ENCODE measurements at regions not wholly inside any gene's neighbourhood (a gene's known extent, or its start where the extent isn't known, plus 50 kb on each side); places are given as distances from the start of the nearest gene placed in this dataset.
"Not testable (repeated sequence)": the region's sequence is repeated elsewhere in the genome, so short reads cannot be mapped to it uniquely, and the experiment has no call there.

DNA sequence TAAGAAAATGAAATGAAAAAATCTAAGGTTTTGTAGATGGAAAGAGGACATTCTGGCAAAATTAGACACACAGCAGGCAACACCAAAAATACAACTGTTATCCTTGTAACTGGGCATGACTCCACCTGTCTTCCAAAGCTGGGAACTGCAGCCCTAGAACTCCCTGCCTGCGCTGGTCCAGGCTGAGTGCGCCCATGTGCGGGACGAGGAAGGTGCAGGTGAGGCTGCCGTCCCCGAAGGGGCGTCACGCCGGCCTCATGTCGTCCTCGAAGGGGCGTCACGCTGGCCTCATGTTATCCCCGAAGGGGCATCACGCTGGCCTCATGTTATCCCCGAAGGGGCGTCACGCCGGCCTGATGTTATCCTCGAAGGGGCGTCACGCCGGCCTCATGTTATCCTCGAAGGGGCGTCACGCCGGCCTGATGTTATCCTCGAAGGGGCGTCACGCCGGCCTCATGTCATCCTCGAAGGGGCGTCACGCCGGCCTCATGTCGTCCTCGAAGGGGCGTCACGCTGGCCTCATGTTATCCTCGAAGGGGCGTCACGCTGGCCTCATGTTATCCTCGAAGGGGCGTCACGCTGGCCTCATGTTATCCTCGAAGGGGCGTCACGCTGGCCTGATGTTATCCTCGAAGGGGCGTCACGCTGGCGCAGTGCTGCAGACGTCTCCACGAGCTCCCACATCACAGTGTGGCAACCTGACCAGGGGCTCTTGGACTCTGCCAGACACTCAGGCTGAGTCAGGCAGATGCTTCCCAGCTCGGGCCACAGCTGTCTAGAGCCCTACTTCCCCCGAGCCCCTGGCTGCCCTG is 100.3 kb upstream of the SALL3 start:
- CTCF ChIA-PET, POLR2A ChIA-PET: not testable (repeated sequence)

DNA sequence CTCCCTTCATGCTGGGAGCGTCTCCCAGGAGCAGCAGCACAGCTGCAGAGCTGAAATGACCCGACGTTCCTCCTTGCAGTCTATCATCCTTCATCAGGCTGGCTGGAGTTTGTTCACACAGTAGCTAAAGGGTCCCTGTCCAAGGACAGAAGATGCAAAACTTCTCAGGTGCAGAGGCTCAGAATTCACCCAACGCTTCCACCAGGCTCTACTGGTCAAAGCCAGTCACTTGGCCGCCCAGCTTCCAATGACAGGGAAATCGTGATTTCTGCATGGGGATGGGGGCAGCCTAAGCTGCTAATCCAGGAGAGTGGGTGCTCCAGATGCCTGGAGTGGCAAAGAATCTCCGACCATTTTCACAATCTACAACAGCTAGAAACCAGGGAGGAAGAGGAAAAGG is 97.0 kb upstream of the SALL3 start:
- POLR2A ChIA-PET = no interaction called here
- CTCF ChIA-PET = no interaction called here

DNA sequence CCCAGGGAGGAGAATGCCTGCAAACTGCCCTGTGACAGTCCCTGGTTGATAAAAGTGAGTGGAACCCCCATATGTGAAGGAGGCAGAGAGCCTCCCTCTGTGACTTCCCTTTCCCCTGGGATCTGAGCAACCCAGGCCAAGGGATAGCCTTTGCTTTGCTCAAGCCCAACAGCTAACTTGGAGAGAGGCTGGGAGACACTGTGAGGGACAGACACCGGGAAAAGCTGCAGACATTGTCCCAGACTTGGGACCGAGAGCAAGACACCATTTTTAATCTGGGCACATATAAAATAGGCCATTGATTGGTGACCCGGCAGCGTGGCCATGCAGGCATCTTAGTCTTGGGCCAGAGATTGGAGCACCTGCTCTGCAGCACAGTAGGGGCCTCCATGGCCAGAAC is 96.1 kb upstream of the SALL3 start:
- CTCF ChIA-PET = no interaction called here
- POLR2A ChIA-PET = no interaction called here

DNA sequence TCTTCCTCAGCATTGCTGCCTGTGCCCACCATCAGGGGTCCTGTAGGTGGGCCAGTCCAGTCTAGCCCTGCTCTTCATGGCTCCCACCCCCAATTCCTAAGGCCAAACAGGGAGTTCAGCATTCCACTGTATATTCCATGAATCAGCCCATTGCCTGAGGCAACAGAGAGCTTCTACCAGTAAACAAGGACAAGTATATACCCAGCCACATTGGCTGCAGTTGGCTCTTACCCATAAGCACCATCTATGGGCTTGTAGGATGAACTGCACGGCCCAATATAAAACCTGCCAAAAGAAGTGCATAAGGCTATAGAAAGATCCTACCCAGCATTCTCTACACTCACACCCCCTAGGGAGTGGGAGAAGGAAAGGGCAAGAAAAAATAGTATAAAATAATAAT is 95.1 kb upstream of the SALL3 start:
- CTCF ChIA-PET = no interaction called here
- POLR2A ChIA-PET = no interaction called here

DNA sequence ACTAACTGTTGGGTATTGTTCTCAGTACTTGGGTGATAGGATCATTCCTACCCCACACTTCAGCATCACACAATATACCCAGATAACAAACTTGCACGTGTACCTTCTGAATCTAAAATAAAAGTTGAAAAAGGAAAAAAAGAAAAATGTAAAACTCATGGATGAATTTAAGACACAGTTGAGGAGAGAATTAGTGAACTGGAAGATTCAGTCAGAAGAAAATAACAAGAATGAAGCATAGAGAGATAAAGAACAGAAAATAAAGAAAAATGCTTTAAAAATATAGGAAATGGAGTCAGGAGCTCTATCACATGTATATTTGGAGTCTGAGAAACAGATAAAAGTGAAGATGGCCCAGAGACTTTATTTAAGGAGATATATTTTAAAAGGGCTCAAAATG is 90.4 kb upstream of the SALL3 start:
- ChIA-PET CTCF (no interaction called here), POLR2A (no interaction called here)

DNA sequence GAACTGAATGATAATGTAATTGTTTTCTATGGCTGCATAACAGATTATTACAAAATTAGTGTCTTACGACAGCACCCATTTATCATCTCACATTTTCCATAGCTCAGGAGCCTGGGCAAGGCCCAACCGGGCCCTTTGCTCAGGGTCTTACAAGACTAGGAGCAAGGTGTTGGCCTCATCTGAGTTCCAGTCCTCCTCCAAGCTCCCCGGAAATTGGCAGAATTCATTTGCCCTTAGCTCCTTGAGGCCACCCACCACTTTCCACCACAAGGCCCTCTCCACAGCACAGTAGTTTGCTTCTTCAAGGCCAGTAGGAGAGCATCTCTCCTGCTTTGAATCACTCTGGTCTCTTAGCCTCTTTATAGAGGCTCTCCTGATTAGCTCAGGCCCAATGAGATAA is 89.2 kb upstream of the SALL3 start:
- ChIA-PET POLR2A (no interaction called here), CTCF (no interaction called here)

DNA sequence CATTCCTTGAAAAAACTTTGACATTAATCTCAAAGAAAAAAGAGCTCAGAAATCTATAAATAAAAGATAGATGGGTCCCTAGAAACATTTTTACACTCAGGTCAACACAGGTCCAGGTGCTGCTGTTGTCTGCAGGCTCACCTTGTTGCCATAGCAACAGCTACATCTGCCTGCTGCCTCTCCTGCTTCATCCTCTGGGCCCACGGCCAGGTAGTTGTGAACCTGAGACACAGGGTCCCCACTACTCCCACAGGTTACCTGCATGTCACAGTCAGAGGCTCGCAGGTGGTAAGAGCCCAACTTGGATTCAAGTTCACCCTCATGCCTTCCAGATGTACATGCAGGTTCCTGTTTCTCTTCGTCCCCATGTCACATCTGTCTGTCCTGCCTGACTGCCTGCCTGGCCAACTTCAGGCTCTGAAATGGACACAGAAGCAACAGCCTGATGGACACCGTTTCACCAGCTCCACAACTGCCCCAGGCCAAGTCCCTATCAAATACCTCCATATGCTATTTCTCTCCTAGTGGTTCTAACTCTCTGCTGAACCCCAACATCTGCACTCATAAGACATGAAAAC is 88.3 kb upstream of the SALL3 start:
- ChIA-PET POLR2A (no interaction called here), CTCF (no interaction called here)

DNA sequence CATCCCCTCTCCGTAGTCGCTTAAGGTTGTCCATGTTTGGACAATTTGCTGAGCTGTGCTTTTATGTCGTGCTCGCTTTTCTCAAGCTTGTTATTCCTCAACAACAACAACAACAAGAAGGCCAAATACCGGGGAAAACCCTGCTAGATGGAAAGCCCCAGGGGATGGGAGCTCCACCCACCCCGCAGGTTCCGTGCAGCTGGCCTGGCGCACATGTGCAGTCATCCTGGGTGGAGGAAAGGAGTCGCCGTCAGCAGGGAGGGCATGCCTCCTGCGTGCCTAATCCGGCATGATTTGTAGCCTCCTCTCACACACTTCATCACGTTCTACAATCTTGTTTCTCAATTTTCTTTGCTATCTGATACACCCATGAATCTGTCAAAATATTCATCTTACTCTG is 87.4 kb upstream of the SALL3 start:
- ChIA-PET CTCF (interaction anchor here (0.5 kb wide), 1 partner anchor 600 kb away, joined by 3 read pairs; no protein-coding TSS in a partner anchor), POLR2A (no interaction called here)

DNA sequence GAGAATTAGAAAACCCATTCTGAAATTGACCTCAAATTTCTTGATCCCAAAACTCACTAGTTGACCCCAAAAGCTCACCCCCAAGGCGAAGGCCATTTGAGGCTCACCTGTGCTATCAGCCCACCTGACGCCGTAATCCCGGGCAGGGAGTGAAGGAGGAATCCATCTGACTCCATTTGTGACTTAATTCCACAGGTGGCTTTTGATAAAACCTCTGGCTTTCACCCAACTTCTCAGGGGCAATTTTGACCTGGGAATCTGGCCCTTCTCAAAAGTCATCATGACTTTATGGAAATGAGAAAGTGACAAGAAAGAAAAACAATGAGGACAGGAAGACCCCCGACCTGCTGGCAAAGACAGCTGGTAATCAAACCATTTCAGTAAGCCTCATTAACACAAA is 86.9 kb upstream of the SALL3 start:
- ChIA-PET CTCF (interaction anchor here (0.5 to 0.6 kb wide), 2 partner anchors 600 to 603 kb away, joined by 3 read pairs; no protein-coding TSS in a partner anchor), POLR2A (no interaction called here)

DNA sequence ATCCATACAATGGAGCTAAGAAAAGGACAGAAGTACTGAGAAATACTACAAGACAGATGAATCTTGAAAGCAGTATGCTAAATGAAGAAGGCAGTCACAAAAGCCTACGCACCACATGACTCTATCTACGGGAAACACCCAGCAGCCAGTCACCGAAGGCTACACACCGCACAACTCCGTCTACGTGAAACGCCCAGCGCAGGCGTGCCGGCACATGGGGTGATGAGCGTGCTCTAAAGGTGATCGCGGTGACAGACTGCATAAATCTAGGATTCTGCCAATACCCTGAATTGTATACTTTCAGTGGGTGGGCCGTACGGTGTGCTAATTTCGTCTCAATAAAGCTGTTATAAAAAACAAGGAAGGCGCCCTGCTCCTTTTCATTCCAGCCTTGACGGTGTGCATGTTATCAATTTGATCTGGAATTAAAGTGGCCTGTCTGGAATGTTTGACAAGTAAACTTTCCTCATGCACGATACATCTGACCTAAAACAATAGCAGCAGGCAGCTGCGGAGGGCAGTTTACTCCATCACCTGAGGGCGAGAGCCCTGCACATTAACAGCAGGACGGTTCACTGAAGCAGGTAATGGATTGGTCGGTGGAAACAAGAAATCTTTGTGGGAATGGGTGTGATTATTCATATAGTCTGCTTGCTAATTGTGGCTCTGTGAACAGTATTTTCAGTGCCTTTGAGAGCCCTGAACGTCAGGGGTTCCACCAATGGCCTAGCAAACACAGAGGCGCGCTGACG is 86.2 kb upstream of the SALL3 start:
- ChIA-PET POLR2A (no interaction called here), CTCF (no interaction called here)

DNA sequence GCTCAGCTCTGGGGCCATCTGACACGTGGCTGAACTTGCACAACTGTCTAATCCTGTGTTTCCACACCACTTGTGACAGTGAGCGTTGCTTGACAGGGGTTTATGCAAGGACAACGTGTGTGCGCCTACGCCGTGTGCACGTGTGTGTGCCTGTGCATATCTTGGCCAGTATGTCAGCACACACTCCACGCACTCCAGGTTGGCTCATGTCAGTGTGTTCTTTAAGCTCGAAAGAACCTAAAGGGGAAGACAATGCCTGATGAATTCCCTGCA is 85.6 kb upstream of the SALL3 start:
- CTCF ChIA-PET = no interaction called here
- POLR2A ChIA-PET = no interaction called here

DNA sequence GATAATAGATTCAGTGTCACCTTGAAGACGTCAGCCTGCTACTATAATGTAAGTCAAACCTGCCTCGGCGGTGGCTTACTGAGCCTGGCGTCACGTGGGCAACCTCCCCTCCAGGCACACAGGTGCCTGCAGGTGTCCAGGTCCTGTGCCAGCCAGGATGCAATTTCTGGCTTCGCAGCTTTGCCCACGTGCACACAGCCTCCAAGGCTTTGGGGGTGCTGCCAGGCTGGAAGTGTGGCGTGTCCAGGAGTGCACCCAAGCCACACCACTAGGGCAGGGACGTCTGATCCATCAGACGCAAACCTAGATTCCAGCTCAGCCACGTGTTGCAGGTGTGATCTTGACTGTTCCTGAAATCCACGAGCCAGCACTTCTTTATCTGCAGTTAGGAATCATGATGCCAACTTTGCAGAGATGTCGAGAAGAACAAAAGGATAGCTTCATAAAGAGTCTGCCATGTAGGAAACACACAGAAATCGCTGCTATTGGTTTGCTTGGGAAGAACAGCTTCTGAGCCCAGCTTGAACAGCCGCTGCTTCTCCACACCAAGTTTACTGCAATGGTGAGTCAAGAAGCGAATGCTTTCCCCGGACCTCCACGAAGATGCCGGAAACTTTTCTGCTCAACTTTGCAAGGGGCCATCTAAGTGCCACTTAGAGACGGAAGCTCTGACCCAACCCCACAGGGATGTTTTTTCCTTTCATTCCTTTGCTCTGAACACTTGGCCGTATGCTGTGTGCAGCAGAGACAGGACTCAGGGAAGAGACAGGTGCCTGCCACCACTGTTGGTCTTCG is 84.2 kb upstream of the SALL3 start:
- CTCF ChIA-PET = no interaction called here
- POLR2A ChIA-PET = no interaction called here

DNA sequence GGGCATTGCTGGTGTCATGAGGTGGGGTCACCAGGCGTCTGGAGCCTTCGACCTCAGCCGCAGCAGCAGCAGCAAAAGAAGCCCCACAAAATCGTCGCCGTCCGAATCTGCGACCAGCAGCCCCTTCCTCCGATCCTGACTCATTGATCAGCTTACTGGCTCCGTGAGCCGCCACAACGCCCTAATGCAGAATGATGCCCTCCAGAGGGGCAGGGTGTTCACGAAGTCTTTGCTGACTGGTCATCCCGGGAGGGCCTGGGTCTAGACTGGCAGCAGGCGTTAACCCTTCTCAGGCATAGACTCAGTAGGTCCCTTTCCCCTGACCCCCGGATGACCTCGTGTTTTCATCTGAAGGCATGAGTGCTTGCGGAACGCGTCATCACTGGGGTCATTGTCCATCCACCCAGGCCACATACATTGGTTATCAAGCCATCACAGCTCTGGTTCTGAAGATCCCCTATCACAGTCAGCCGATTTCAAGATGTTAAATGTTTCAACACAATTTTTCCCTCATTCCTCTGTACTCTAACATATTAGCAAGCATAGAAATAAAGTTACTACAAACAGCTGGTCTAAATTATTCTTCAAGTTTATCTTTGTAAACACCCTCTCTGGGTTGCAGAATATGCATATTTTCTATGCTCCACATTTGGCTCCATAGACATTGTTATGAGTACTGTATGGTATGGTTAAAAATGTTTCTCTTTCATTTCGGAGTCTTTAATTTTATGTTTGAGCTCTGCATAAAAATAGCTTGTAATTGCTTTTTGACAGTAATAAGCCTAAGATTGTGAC is 83.3 kb upstream of the SALL3 start:
- CTCF ChIA-PET = no interaction called here
- POLR2A ChIA-PET = no interaction called here

DNA sequence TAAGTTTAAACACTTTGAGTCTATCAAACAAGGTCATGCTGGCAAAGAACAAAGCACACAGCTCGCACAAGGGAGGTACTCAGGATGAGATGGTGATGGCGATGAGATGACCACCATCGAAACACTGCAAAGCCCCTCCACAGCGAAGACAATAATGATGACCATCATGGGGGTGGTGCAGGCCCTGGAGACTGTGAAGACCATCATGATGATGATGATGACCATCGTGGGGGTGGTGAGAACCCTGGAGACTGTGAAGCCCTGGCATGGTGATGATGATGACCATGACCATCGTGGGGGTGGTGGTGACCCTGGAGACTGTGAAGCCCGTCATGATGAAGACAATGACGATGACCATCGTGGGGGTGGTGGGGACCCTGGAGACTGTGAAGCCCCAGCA is 81.6 kb upstream of the SALL3 start:
- ChIA-PET POLR2A (no interaction called here), CTCF (no interaction called here)

DNA sequence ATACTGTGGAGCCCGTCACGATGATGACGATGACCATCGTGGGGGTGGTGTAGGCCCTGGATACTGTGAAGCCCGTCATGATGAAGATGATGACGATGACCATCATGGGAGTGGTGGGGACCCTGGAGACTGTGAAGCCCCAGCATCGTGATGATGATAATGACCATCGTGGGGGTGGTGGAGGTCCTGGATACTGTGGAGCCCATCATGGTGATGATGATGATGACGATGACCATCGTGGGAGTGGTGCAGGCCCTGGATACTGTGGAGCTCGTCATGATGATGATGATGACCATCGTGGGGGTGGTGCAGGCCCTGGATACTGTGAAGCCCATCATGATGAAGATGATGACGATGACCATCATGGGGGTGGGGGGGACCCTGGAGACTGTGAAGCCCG is 81.0 kb upstream of the SALL3 start:
- CTCF ChIA-PET = no interaction called here
- POLR2A ChIA-PET = no interaction called here

DNA sequence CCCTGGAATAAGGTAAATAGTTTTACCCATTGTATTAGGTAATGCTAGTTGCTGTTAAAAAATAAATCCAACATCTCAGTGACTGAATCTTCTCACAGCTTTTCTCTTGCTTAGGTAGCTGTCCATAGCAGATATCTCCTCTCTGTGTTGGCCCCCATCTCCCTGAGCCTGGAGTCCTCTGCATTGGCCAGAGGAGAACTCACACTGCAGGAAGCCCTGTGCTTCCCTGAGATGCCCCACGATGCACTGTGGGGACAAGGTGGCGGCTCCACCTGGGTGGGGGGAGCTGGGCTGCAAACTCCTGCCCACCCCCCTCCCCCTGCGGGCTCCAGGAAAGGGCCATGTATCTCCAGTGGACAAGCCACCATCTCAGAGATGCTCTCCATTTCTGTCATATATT is 80.4 kb upstream of the SALL3 start:
- ChIA-PET POLR2A (no interaction called here), CTCF (no interaction called here)

DNA sequence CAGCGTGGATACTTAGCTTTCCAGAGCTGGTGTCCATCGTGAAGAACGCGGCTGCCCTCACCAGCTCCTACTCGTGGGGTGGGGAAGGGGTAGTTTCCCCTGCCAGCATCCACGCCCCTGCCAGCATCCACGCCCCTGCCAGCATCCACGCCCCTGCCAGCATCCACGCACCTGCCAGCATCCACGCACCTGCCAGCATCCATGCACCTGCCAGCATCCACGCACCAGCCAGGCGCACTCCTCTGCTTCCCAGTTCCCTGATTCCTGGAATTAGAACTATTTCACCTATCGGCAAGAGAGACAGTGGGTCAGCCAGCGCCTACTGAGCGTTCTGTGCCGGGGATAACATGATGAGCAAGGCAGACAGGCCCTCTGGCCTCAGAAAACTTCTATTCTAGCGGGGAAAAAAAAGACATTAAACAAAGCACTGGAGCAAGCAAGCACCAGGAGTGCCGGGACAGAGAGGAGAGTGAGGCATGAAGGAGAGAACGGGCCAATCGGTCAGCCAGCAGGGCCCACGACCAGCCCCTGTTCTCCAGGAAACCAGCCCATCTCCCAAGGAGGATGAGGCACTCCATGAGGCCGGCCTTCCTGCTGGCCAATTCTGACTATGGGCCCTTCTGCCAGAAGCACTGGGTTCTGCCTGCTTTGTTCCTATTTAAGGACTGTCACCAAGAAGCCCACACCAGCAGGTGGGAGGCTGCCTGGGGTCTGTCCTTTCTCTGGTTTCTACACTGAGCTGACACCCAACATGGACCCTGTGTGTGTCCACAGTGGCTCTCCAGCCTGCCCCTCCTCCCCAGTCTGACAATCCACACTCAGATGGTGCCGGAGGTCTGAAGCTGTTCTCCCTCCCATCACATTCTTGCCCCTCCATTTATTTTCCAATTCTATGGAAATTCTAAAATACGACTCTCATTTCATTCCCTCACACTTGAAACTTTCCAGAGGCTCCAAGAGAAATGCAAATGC is 78.4 kb upstream of the SALL3 start:
- ChIA-PET POLR2A (no interaction called here), CTCF (no interaction called here)

DNA sequence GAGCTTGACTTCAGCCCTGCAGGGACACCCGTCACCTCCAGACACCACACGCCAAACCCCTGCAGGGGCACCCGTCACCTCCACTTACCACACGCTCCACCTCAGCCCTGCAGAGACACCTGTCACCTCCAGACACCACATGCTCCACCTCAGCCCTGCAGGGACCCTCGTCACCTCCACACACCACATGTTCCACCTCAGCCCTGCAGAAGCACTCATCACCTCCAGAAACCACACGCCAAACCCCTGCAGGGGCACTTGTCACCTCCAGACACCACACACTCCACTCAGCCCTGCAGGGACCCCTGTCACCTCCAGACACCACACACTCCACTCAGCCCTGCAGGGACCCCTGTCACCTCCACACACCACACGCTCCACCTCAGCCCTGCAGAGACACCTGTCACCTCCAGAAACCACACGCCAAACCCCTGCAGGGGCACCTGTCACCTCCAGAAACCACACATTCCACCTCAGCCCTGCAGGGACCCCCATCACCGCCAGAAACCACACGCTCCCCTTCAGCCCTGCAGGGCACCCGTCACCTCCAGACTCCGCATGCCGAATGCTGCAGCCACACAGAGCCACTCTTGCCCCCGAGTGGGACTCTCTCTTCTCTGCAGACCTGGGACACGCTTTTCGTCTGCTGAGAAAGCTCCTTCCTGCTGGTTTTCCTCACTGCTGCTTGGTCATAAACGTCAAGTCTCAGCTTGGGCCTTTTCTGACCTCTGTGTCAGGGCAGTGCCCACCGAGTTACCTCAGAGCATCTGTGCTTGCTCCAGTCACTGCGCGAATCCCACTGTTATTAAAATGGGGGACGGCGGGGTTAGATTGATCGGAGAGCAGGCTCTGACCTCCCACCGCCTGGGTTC is 77.5 kb upstream of the SALL3 start:
- ChIA-PET CTCF (no interaction called here), POLR2A (no interaction called here)
